ENCODE measurements at regions not wholly inside any gene's neighbourhood (a gene's known extent, or its start where the extent isn't known, plus 50 kb on each side); places are given as distances from the start of the nearest gene placed in this dataset.

DNA sequence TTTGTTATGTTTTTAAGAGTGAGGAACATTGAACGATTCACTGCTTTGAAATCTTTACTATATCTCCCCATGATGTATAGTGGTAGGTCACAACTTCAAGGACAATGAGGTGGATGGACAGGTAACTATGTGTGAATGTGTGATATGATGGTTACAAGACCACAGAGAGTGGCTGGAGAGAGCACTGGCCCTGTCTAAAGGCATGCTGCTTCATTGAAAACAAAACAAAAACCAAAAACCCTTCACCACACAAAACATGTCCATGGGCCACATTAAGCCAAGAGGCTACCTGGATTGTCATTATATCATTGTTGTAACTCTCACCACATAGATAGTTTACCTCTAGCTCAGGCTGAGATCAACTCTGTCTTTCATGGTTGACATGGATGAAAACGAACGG is 180.6 kb upstream of the TENT5A start:
- TF ChIP-seq CTCF (IDR thresholded peaks at IDR 0.05) (no peak), POLR2AphosphoS5 (IDR thresholded peaks at IDR 0.05; ENCODE audit: low read depth, low read length) (no peak)
- TF ChIP-seq, protein P1, sequence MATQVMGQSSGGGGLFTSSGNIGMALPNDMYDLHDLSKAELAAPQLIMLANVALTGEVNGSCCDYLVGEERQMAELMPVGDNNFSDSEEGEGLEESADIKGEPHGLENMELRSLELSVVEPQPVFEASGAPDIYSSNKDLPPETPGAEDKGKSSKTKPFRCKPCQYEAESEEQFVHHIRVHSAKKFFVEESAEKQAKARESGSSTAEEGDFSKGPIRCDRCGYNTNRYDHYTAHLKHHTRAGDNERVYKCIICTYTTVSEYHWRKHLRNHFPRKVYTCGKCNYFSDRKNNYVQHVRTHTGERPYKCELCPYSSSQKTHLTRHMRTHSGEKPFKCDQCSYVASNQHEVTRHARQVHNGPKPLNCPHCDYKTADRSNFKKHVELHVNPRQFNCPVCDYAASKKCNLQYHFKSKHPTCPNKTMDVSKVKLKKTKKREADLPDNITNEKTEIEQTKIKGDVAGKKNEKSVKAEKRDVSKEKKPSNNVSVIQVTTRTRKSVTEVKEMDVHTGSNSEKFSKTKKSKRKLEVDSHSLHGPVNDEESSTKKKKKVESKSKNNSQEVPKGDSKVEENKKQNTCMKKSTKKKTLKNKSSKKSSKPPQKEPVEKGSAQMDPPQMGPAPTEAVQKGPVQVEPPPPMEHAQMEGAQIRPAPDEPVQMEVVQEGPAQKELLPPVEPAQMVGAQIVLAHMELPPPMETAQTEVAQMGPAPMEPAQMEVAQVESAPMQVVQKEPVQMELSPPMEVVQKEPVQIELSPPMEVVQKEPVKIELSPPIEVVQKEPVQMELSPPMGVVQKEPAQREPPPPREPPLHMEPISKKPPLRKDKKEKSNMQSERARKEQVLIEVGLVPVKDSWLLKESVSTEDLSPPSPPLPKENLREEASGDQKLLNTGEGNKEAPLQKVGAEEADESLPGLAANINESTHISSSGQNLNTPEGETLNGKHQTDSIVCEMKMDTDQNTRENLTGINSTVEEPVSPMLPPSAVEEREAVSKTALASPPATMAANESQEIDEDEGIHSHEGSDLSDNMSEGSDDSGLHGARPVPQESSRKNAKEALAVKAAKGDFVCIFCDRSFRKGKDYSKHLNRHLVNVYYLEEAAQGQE (IDR thresholded peaks at IDR 0.05; ENCODE audit: insufficient read depth in 1 of 2, low read depth in 2 of 2, low read length in 1 of 2) = no peak

All from Panc1 (cell line).